ENCODE measurements at regions not wholly inside any gene's neighbourhood (a gene's known extent, or its start where the extent isn't known, plus 50 kb on each side); places are given as distances from the start of the nearest gene placed in this dataset.

DNA sequence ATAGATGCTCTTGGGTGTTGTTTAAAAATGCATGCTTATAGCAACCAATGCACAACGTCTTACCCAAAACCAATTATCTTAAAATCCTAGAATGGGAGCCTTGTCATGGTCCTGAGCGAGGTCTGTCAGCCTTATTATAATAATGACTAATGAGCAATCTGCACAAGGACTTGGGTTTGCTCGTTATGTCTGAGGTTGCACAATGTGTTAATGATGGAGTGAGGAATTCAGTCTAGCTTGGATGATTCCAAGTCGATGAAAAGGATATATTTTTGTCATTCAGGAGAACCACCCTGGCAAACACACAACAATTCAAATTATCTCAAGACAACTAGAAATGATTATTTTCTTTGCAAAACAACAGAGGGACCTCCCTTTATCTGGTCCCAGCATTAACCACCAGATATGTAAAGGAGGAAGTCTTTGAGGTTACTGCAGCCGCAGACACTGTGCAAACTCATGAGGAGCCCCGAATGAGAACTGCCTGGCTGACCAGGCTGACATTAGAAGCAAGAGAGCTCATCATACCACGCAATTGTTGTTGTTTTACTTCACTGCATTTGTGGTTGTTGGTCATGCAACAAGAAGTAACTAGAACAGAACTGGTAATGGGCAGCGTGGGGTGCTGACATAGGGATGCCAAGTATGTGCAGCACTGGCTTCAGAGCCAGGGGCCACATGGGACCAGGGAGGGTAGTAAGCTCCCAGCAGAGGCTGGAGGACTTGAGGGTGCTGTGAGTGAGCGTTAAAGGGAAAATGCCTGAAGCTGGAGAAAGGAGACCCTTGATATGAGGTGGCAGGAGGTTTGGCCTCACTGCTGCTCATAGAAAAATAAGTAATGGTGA lies 488.3 kb downstream of the CDH26 start:
- DNase-seq (no peak), ATAC-seq (no peak)
- Histone ChIP-seq H3K4me1 (ENCODE audit: control insufficient read depth, insufficient read depth, low read length) (no peaks in the 10 kb centered on the region), H3K4me3 (ENCODE audit: low read length) (no peak overlapping the region), H3K9me3 (ENCODE audit: control insufficient read depth, low read length) (no peaks in the 10 kb centered on the region), H3K27me3 (ENCODE audit: control insufficient read depth, insufficient read depth) (no peaks in the 10 kb centered on the region), H3K27ac (ENCODE audit: low read length) (no peak overlapping the region)
- WGBS, result 60% methylated on average over 9 of the region's 9 CpGs
- intact Hi-C loops (cut with DNase I), result loop anchor here in 1 of 4 donors (10.0 kb wide), 1 partner anchor 58 kb away; no protein-coding TSS in a partner anchor

DNA sequence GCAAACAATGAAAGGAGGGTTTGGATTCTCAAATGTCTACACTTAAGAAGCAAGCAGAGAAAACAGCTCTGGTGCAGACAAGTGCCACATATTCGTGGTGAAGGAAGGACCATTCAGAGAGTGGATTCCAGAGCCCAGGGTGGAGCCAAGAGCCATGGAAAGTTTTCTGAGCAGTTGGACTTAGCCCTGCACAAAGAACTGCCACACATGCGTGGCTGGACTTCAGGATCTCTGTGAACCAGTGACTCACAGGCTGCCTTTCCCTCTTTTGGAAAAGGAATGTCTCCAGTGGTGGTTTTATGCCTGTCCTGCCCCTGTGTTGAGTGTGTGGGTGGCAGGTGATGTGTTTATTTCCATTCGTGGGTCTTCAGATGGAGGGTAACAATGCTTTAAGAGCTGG lies 489.5 kb downstream of the CDH26 start:
- WGBS, result 56% methylated on average over 3 of the region's 3 CpGs

DNA sequence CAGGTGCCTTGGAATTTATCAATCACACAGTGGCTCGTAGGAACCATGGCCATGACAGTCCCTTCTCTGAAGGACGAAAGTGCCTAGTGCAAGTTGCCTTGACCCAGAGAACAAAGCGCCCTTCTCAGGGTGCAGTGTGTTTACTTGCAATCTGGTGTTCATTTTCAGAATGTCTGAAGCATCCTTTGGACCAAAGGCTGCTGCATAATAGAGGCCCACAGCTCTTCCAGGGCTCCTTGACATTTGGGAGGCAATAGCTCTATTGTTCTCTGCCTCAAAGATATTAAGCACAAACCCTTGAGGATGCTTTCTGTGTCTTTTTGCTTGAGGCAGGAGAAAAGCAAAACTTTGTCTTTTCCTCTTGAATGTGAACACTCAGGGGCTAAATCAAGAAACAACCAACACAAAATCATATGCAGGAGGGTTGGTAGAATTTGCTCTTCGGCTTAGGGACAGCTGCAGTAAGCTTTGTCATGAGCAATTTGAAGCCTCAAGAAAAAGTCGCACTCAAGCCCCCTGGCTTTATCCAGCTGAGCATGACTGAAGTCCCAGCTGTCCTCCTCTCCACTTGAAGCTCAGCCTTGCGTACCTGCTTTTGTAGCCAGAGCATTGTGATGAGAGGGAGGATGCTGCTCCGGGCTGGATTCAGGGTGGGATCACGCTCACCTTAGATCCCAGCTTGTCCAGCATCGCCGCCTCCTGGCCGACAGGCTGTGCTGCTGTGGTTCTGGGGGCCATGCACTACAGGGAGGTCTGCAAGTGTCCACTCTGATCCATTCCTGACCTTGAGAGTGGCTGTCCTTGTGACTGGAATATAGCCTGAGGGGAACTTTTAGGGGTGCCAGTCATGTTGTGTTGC lies 495.4 kb downstream of the CDH26 start:
- H3K27ac ChIP-seq (ENCODE audit: low read length), result no peak overlapping the region
- no peaks in the 10 kb centered on the region for H3K4me1 ChIP-seq (ENCODE audit: control insufficient read depth, insufficient read depth, low read length)
- no peaks in the 10 kb centered on the region for H3K9me3 ChIP-seq (ENCODE audit: control insufficient read depth, low read length)
- H3K4me3 ChIP-seq (ENCODE audit: low read length), result no peak overlapping the region
- 75% methylated on average over 11 of the region's 11 CpGs for whole genome bisulfite sequencing
- no peaks in the 10 kb centered on the region for H3K27me3 ChIP-seq (ENCODE audit: control insufficient read depth, insufficient read depth)
- no peak for DNase-seq
- no peak for ATAC-seq
- intact Hi-C loops (cut with DNase I), result no loop called here

More for the DNA sequence above, 489.5 kb downstream of the CDH26 start:
- DNase-seq (no peak), ATAC-seq (peak in 1 of 2 donors; percentile 14)
- H3K9me3 ChIP-seq (ENCODE audit: control insufficient read depth, low read length), result no peaks in the 10 kb centered on the region
- H3K4me3 ChIP-seq (ENCODE audit: low read length), result no peak overlapping the region
- no peaks in the 10 kb centered on the region for H3K4me1 ChIP-seq (ENCODE audit: control insufficient read depth, insufficient read depth, low read length)
- H3K27ac ChIP-seq (ENCODE audit: low read length), result no peak overlapping the region
- intact Hi-C loops (cut with DNase I), result loop anchor here in 1 of 4 donors (10.0 kb wide), 1 partner anchor 57 kb away; no protein-coding TSS in a partner anchor
- no peaks in the 10 kb centered on the region for H3K27me3 ChIP-seq (ENCODE audit: control insufficient read depth, insufficient read depth)

DNA sequence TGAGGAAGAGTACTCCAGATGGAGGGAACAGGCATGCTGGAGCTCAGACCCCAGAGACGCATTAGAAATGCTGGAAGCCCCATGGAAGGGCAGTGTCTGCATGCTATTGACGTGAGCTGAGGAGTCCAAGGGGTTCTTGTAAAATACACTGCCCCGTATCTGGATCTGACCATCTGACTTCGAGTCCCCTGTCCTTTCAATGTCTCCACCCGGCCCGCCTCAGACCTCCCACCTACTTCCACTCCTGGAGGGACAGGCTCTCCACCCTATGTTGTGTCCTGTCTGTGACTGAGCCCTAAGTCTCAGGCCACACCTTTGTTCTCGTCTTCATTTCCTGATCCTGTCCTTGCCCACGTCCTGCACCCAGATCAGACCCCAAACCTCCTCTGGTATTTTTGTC lies 496.3 kb downstream of the CDH26 start:
- H3K4me1 ChIP-seq (ENCODE audit: control insufficient read depth, insufficient read depth, low read length), result no peaks in the 10 kb centered on the region
- no peaks in the 10 kb centered on the region for H3K9me3 ChIP-seq (ENCODE audit: control insufficient read depth, low read length)
- no peak overlapping the region for H3K27ac ChIP-seq (ENCODE audit: low read length)
- WGBS, result 80% methylated on average over 8 of the region's 8 CpGs
- ATAC-seq (no peak), DNase-seq (no peak)
- H3K4me3 ChIP-seq (ENCODE audit: low read length), result no peak overlapping the region
- no peaks in the 10 kb centered on the region for H3K27me3 ChIP-seq (ENCODE audit: control insufficient read depth, insufficient read depth)
- intact Hi-C loops (cut with DNase I), result no loop called here

DNA sequence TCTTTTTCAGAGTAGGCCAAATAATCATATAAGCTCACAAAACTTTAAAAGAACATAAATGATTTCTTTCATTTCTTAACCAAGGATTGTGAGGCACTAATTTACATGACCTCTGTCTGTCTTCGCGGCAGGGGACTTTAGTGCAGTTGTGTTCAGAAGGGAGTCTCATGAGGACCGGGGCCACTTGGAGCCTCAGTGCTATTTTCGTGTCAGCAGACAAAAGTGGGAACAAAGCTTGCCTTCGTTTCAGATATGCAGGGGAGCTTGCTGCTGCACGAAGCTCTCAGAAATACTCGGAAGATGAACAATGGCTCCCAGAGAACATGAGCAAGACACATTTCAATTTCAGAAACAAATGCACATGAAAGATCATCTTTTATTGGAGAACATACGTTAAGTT lies 497.0 kb downstream of the CDH26 start:
- no peak for ATAC-seq
- intact Hi-C loops (cut with DNase I), result no loop called here

DNA sequence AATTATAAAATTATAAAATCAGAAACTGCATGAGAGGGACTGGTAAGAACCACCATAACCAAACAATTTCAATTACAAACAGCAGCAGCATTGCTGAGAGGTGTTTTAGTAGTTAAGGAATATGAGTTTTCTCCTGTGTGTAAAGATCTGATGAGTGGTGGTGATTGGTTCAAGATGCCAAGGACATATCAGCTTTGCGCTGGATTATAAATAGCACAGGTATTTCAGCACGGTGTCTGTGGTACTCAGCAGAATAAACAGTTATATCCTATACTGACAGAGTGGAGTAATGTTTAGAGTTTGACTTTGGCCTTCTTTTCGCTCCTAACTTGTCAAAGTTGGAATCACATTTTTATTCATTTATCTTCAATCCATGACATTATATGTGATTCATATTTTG lies 501.0 kb downstream of the CDH26 start:
- ATAC-seq, result peak; percentile 57 to 86
- 42% methylated on average over 3 of the region's 3 CpGs for WGBS
- intact Hi-C loops (cut with DNase I), result no loop called here

More for the DNA sequence above, 497.0 kb downstream of the CDH26 start:
- Histone ChIP-seq H3K4me1 (ENCODE audit: control insufficient read depth, insufficient read depth, low read length) (no peaks in the 10 kb centered on the region), H3K4me3 (ENCODE audit: low read length) (no peak overlapping the region), H3K9me3 (ENCODE audit: control insufficient read depth, low read length) (no peaks in the 10 kb centered on the region), H3K27me3 (ENCODE audit: control insufficient read depth, insufficient read depth) (no peaks in the 10 kb centered on the region), H3K27ac (ENCODE audit: low read length) (no peak overlapping the region)
- DNase-seq, result no peak
- 60% methylated on average over 8 of the region's 8 CpGs for WGBS

DNA sequence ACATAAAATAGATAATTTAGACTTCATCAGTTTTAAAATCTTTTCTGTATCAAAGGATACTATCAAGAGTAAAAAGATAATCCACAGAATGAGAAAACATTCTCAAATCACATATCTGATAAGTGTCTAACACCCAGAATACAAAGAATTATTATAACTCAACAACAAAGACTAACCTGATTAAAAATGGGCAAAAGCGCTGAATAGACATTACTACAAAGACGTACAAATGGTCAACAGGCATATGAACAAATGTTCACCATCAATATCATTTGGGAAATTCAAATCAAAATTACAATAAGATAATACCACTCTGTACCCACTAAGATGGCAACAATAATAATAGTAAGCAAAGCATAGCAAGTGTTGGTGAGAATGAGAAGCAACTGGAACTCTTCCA lies 503.8 kb downstream of the CDH26 start:
- ATAC-seq, result no peak
- no peaks in the 10 kb centered on the region for H3K4me1 ChIP-seq (ENCODE audit: control insufficient read depth, insufficient read depth, low read length)
- no peak overlapping the region for H3K27ac ChIP-seq (ENCODE audit: low read length)
- no peaks in the 10 kb centered on the region for H3K9me3 ChIP-seq (ENCODE audit: control insufficient read depth, low read length)
- no peak overlapping the region for H3K4me3 ChIP-seq (ENCODE audit: low read length)
- intact Hi-C loops (cut with DNase I), result no loop called here
- DNase-seq, result no peak
- 95% methylated on average over 2 of the region's 2 CpGs for WGBS
- no peaks in the 10 kb centered on the region for H3K27me3 ChIP-seq (ENCODE audit: control insufficient read depth, insufficient read depth)

More for the DNA sequence above, 501.0 kb downstream of the CDH26 start:
- no peak overlapping the region for H3K27ac ChIP-seq (ENCODE audit: low read length)
- H3K9me3 ChIP-seq (ENCODE audit: control insufficient read depth, low read length), result no peaks in the 10 kb centered on the region
- no peaks in the 10 kb centered on the region for H3K4me1 ChIP-seq (ENCODE audit: control insufficient read depth, insufficient read depth, low read length)
- DNase-seq, result no peak
- H3K4me3 ChIP-seq (ENCODE audit: low read length), result no peak overlapping the region
- no peaks in the 10 kb centered on the region for H3K27me3 ChIP-seq (ENCODE audit: control insufficient read depth, insufficient read depth)

DNA sequence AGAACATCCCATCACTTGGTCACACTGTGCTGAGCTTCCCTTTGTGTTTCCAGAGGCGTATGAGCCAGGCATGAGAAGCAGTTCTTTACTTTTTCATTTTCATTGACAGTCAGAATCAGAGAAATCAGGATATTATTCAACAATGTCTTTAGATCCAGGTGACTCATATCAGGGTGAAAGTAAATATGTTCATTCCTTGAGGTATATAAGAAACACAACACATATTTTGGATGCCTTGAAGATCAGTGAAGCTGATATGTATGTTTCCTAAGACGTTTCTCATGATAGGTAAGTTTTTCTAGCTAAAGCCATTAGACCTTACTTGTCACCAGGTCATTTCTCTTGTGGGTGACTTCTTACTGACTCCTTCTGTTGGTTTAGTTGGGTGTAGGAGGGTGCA lies 505.6 kb downstream of the CDH26 start:
- H3K4me3 ChIP-seq (ENCODE audit: low read length), result no peak overlapping the region
- 47% methylated on average over 2 of the region's 2 CpGs for WGBS

DNA sequence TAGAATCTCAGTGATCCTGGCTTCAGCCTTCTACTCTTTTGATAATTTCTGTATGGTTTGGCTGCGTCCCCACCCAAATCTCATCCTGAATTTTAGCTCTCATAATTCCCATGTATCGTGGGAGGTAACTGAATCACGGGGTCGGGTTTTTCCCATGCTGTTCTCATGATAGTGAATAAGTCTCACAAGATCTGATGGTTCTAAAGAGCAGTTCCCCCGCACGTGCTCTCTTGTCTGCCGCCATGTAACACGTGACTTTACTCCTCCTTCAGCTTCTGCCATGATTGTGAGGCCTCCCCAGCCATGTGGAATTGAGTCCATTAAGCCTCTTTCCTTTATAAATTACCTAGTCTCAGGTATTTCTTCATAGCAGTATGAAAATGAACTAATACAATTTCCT lies 507.2 kb downstream of the CDH26 start:
- WGBS, result 80% methylated on average over 8 of the region's 8 CpGs
- intact Hi-C loops (cut with DNase I), result no loop called here
- H3K27ac ChIP-seq (ENCODE audit: low read length), result no peak overlapping the region
- no peak overlapping the region for H3K4me3 ChIP-seq (ENCODE audit: low read length)
- DNase-seq (no peak), ATAC-seq (no peak)
- H3K27me3 ChIP-seq (ENCODE audit: control insufficient read depth, insufficient read depth), result no peaks in the 10 kb centered on the region
- no peaks in the 10 kb centered on the region for H3K9me3 ChIP-seq (ENCODE audit: control insufficient read depth, low read length)
- no peaks in the 10 kb centered on the region for H3K4me1 ChIP-seq (ENCODE audit: control insufficient read depth, insufficient read depth, low read length)

More for the DNA sequence above, 505.6 kb downstream of the CDH26 start:
- H3K4me1 ChIP-seq (ENCODE audit: control insufficient read depth, insufficient read depth, low read length), result no peaks in the 10 kb centered on the region
- DNase-seq (no peak), ATAC-seq (no peak)
- no peak overlapping the region for H3K27ac ChIP-seq (ENCODE audit: low read length)
- no peaks in the 10 kb centered on the region for H3K9me3 ChIP-seq (ENCODE audit: control insufficient read depth, low read length)
- H3K27me3 ChIP-seq (ENCODE audit: control insufficient read depth, insufficient read depth), result no peaks in the 10 kb centered on the region
- intact Hi-C loops (cut with DNase I), result no loop called here

DNA sequence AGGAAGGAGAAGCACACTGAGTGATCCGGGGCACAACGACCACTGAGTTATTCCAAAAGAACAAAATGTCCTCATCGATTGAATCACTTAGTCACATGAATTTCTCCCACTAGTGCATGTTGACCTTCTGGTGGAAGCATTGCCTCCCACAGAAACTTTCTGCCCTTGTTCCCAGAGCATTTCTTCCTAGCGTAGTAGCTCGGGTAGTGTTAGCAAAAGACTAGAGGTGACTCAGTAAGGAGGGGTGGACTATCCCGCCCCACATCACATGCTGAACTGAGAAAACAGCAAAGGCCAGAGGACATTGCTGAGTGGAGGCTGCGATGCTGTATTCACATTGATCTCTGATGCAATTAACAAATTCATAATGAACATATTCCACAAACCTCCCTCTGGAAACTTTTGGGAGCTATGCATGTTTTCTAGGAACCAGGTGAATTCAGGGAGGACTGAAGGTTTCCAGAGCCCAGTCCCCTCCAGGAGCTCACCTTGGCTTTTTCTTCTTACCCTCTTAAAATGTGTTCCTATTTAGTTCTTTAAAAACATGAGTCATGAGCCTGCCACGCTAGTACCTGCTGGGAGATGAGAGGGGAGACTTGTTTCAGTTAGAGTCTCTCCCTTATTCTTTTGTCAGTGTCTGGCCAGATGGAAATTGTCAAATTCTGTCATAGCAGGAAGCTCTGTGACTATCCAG lies 507.9 kb downstream of the CDH26 start:
- no peaks in the 10 kb centered on the region for H3K27me3 ChIP-seq (ENCODE audit: control insufficient read depth, insufficient read depth)
- DNase-seq, result no peak
- ATAC-seq, result no peak
- no peaks in the 10 kb centered on the region for H3K9me3 ChIP-seq (ENCODE audit: control insufficient read depth, low read length)
- WGBS, result 77% methylated on average over 8 of the region's 8 CpGs
- H3K27ac ChIP-seq (ENCODE audit: low read length), result no peak overlapping the region
- intact Hi-C loops (cut with DNase I), result no loop called here
- no peak overlapping the region for H3K4me3 ChIP-seq (ENCODE audit: low read length)
- H3K4me1 ChIP-seq (ENCODE audit: control insufficient read depth, insufficient read depth, low read length), result no peaks in the 10 kb centered on the region

DNA sequence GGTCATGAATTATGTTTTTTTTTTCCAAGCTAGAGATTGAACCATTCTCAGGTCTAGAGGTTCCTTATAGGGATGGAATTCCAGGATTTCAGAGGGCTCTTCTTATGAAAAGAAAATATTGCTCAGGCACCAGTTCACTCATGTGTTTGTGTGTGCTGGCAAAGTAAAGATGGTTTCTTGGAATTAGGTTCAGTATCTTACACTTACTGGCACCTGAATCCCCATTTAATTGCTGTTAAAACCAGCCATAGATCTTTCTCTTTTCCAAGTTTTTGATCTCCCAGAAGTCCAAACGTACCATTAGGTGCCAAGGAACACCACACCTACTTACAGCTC lies 508.4 kb downstream of the CDH26 start:
- 38% methylated on average over 1 of the region's 1 CpG for WGBS
- intact Hi-C loops (cut with DNase I), result no loop called here
- Histone ChIP-seq H3K4me3 (ENCODE audit: low read length) (no peak overlapping the region), H3K9me3 (ENCODE audit: control insufficient read depth, low read length) (no peaks in the 10 kb centered on the region), H3K4me1 (ENCODE audit: control insufficient read depth, insufficient read depth, low read length) (no peaks in the 10 kb centered on the region), H3K27me3 (ENCODE audit: control insufficient read depth, insufficient read depth) (no peaks in the 10 kb centered on the region), H3K27ac (ENCODE audit: low read length) (no peak overlapping the region)
- no peak for DNase-seq
- no peak for ATAC-seq

All from right cardiac atrium (tissue), 5 donors.